ENCODE measurements at regions not wholly inside any gene's neighbourhood (a gene's known extent, or its start where the extent isn't known, plus 50 kb on each side); places are given as distances from the start of the nearest gene placed in this dataset.

GRCh38 chr4:130563889-130564418, 1468.0 kb downstream of the C4orf33 start:
- no peak for DNase-seq

GRCh38 chr4:130568746-130569145, 1472.8 kb downstream of the C4orf33 start:
- DNase-seq: no peak

- DNase-seq: no peak
Observed at GRCh38 chr4:130573742-130574141, 1477.8 kb downstream of the C4orf33 start.

- no peak for DNase-seq
Observed at GRCh38 chr4:130574215-130574614, 1478.3 kb downstream of the C4orf33 start.

GRCh38 chr4:130576218-130576617, 1480.3 kb downstream of the C4orf33 start:
- no peak for DNase-seq

- no peak for DNase-seq
Observed at GRCh38 chr4:130591091-130591490, 1495.1 kb downstream of the C4orf33 start.

DNA sequence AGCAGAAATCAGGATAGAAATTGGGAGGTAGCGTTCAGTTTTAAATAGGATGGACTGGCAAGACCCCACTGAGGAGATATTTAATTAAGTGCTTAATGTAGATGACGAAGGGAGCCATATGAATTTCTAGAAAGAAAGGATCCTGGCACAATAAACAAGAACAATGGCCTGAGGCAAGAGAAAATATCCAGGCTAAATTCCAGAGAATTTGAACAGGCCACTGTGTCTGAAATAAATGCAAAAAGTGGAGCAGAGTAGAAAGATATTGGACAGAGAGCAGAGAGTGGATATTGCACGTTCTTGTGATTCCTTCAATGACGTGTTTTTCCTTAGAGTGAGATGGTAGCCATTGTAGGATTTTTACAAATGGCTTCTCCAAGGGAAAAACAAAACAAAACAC, 1504.8 kb downstream of the C4orf33 start:
- DNase-seq: no peak

- DNase-seq: no peak
Observed at GRCh38 chr4:130603043-130603442, 1507.1 kb downstream of the C4orf33 start.

DNA sequence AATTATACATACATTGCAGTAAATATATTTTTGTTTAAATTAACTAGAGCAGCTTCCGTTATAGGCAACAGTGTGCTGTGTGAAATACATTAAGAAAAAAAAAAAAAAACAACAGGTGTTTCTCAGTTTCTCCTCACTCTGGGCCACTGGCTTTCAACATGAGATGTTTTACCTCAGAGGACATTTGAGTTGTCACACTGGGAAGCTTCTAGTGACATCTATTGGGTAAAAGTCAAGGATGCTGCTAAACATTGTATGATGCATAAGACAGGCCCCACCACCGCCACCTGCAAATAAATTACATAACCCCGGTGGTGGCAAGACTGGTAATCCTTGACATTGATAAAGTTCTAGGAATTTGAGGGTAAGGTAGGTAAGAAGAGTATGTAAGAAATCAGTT, 1512.2 kb downstream of the C4orf33 start:
- no peak for DNase-seq

DNA sequence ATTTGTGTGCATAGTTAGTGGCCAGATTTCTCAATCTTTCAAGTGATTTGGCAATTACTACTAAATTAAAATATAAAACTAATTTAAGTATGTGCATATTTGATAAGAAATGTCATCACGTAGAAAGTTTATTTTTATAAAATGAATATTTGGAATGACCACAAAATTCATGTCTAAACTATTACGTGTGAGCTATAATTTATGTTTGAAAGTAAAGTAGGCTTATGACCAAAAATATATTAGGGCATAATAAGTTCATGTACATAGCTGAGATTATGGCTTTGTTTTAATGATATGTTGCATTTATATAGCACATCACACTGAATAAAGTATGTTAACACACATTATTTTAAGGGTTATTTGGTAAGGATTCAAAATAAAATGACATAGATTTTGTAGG, 1532.6 kb downstream of the C4orf33 start:
- DNase-seq: no peak

GRCh38 chr4:130632731-130633604, 1537.0 kb downstream of the C4orf33 start:
- DNase-seq: no peak

- no peak for DNase-seq
Observed at GRCh38 chr4:130636486-130636885, 1540.5 kb downstream of the C4orf33 start.

DNA sequence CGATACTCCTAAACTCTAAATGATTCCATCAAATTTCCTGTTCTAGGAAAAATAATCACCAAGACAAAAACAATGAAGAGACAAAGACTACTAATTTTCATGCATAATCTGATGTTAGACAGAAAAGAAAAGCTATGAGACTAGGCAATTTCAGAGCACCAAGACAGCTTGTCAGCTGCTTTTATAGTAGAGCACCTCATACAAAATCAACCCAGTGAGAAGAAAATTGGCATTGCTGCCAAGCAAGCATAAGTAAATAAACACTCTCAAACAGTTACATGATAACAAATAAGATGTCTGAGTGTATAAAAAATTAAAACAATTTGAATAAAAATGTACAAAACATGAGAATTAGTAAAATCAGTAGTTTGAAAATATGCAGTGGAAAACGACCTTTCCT, 1544.6 kb downstream of the C4orf33 start:
- DNase-seq: no peak

GRCh38 chr4:130646886-130647285, 1550.9 kb downstream of the C4orf33 start:
- no peak for DNase-seq

GRCh38 chr4:130648570-130648969, 1552.6 kb downstream of the C4orf33 start:
- DNase-seq: no peak

DNA sequence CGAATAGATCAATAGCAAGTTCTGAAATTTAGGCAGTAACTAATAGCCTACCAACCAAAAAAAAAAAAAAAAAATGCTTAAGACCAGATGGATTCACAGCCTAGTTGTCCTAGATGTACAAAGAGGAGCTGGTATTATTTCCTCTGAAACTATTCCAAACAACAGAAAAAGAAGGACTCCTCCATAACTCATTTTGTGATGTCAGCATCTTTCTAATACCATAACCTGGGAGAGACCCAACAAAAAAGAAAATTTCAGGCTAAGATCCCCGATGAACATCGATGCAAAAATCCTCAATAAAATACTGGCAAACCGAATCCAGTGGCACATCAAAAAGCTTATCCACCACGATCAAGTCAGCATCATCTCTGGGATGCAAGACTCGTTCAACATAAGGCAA, 1557.9 kb downstream of the C4orf33 start:
- DNase-seq: no peak

- DNase-seq: no peak
Observed at GRCh38 chr4:130659320-130659719, 1563.4 kb downstream of the C4orf33 start.

DNA sequence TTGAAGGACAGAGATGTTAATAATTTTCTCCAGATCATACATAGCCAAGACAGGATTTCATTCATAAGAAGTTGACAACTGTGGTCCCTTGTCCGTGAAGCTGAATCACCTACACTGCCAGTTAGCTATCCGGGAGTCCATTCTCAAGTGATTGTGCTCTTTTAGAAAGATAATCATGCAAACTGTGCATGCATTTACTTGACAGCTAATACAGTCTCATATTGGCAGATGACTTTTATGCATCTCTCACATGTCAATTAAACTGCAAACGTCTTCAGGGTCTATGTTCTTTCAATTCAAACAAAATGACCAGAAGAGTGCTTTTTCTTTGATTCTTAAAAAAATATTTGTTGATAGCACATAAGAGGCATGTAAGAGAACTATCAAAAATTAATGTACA, 1572.9 kb downstream of the C4orf33 start:
- DNase-seq: no peak

DNA sequence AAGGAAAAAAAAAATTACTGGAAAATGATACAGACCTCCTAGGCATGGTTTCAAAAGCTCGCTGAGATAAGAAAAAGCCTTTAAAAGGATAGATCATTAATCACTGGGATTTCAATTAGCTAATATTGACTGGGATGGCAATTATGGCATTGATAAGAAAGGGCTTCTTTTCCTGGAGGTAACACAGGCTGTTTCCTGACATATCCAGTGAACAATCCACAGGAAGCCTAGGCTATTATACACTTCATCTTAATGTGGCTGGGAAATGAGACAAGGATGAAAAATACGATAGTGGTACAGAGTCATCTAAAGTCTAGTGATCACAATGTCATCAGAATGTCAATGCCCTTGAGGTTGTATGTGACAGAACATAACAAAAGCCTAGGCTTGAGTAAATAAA, 1579.3 kb downstream of the C4orf33 start:
- DNase-seq: no peak

GRCh38 chr4:130689181-130689580, 1593.2 kb downstream of the C4orf33 start:
- no peak for DNase-seq

GRCh38 chr4:130698251-130698650, 1602.3 kb downstream of the C4orf33 start:
- DNase-seq: no peak

DNA sequence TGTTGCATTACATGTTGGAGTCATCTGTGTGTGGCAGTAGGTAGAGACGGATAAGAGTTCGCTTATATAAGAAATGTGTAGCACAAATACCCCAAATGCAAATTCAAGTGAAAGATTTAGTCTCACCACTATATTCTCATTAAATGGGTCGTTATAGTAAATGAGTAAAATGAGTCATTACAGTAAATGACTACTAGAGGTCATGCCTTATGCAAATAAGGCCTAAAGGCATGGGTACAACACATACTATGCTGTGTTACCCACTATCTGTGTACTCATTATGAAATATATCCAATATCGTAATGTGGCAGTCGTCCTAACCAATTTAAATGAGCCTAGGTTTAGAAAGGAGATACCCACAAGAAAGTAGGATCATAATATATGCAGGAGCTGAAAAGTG, 1603.1 kb downstream of the C4orf33 start:
- DNase-seq: no peak

- no peak for DNase-seq
Observed at GRCh38 chr4:130703211-130703935, 1607.4 kb downstream of the C4orf33 start.

DNA sequence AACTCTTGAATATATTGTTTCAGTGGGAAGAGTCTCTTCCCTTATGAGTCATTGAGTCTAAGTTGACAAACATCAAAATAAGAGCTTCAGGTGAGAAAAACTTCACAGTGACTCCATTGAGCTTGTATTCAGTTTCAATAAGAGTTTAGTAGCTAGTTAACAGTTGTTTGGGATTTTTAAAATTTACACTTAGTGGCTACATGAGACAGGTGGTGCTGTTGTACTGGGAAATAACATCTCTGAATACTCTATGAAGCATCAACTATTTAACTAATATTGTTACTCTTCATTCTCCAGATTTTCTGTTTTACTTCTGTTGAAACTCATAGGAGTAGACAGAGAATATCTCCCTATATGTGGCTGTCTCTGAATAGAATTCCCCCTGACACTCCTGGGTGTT, 1609.1 kb downstream of the C4orf33 start:
- DNase-seq: no peak

All from COR-L47 (cell line).